ENCODE measurements at regions not wholly inside any gene's neighbourhood (a gene's known extent, or its start where the extent isn't known, plus 50 kb on each side); places are given as distances from the start of the nearest gene placed in this dataset.

DNA sequence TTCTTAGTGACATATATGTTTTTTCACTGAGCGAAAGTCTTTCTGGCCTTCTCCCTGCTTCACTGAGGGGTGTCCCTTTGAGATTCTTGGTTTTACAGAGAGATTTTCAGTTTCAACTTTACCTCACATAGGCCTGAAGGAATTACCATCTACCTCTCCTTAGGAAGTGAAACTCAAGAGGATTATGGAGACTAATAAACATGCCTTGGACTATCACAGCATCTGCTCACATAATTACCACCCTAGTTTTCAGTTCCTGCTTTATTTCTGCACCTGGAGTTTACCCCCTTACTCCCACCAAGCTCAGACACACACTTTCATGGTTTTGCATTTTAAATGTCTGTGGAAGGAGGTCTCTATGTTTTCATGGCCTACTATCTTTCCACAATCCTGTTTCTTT lies 118.3 kb upstream of the SCAF11 start:
- Mint-ChIP-seq H3K4me1 (peaks cover 10% of the 10 kb centered on the region), H3K36me3 (peaks cover 13% of the 10 kb centered on the region), H3K4me3 (no peak overlapping the region), H3K27ac (no peak overlapping the region), H3K27me3 (ENCODE audit: low read depth) (no peaks in the 10 kb centered on the region; the same call in 1 of the 2 replicates), H3K9me3 (peaks cover 31% of the 10 kb centered on the region)
- DNase-seq (ENCODE audit: low spot score): no peak
- CTCF ChIA-PET: no interaction called here
- POLR2A ChIA-PET: no interaction called here
- TF ChIP-seq CBFB (CRISPR knock-in tag; IDR thresholded peaks at IDR 0.05; ENCODE audit: low read depth) (no peak), ZNF219 (CRISPR knock-in tag; IDR thresholded peaks at IDR 0.05; ENCODE audit: borderline replicate concordance) (no peak), SOX15 (CRISPR knock-in tag; IDR thresholded peaks at IDR 0.05) (no peak), NFE2L1 (CRISPR knock-in tag; IDR thresholded peaks at IDR 0.05) (no peak), NFATC4 (CRISPR knock-in tag; IDR thresholded peaks at IDR 0.05) (no peak), GRHL2 (CRISPR knock-in tag; IDR thresholded peaks at IDR 0.05; ENCODE audit: insufficient replicate concordance, severe bottlenecking) (no peak), TEAD4 (CRISPR knock-in tag; IDR thresholded peaks at IDR 0.05) (no peak), ZNF138 (CRISPR knock-in tag; conservative IDR thresholded peaks at IDR 0.05) (no peak), TEAD1 (CRISPR knock-in tag; IDR thresholded peaks at IDR 0.05) (no peak)
- TF ChIP-seq, protein P1, sequence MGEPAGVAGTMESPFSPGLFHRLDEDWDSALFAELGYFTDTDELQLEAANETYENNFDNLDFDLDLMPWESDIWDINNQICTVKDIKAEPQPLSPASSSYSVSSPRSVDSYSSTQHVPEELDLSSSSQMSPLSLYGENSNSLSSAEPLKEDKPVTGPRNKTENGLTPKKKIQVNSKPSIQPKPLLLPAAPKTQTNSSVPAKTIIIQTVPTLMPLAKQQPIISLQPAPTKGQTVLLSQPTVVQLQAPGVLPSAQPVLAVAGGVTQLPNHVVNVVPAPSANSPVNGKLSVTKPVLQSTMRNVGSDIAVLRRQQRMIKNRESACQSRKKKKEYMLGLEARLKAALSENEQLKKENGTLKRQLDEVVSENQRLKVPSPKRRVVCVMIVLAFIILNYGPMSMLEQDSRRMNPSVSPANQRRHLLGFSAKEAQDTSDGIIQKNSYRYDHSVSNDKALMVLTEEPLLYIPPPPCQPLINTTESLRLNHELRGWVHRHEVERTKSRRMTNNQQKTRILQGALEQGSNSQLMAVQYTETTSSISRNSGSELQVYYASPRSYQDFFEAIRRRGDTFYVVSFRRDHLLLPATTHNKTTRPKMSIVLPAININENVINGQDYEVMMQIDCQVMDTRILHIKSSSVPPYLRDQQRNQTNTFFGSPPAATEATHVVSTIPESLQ (CRISPR knock-in tag; IDR thresholded peaks at IDR 0.05): no peak
- TF ChIP-seq, protein P2, sequence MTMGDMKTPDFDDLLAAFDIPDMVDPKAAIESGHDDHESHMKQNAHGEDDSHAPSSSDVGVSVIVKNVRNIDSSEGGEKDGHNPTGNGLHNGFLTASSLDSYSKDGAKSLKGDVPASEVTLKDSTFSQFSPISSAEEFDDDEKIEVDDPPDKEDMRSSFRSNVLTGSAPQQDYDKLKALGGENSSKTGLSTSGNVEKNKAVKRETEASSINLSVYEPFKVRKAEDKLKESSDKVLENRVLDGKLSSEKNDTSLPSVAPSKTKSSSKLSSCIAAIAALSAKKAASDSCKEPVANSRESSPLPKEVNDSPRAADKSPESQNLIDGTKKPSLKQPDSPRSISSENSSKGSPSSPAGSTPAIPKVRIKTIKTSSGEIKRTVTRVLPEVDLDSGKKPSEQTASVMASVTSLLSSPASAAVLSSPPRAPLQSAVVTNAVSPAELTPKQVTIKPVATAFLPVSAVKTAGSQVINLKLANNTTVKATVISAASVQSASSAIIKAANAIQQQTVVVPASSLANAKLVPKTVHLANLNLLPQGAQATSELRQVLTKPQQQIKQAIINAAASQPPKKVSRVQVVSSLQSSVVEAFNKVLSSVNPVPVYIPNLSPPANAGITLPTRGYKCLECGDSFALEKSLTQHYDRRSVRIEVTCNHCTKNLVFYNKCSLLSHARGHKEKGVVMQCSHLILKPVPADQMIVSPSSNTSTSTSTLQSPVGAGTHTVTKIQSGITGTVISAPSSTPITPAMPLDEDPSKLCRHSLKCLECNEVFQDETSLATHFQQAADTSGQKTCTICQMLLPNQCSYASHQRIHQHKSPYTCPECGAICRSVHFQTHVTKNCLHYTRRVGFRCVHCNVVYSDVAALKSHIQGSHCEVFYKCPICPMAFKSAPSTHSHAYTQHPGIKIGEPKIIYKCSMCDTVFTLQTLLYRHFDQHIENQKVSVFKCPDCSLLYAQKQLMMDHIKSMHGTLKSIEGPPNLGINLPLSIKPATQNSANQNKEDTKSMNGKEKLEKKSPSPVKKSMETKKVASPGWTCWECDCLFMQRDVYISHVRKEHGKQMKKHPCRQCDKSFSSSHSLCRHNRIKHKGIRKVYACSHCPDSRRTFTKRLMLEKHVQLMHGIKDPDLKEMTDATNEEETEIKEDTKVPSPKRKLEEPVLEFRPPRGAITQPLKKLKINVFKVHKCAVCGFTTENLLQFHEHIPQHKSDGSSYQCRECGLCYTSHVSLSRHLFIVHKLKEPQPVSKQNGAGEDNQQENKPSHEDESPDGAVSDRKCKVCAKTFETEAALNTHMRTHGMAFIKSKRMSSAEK (CRISPR knock-in tag; IDR thresholded peaks at IDR 0.05; ENCODE audit: borderline replicate concordance): no peak
- TF ChIP-seq, protein P3, sequence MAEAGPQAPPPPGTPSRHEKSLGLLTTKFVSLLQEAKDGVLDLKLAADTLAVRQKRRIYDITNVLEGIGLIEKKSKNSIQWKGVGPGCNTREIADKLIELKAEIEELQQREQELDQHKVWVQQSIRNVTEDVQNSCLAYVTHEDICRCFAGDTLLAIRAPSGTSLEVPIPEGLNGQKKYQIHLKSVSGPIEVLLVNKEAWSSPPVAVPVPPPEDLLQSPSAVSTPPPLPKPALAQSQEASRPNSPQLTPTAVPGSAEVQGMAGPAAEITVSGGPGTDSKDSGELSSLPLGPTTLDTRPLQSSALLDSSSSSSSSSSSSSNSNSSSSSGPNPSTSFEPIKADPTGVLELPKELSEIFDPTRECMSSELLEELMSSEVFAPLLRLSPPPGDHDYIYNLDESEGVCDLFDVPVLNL (CRISPR knock-in tag; IDR thresholded peaks at IDR 0.05; ENCODE audit: borderline replicate concordance, low read depth): no peak
- TF ChIP-seq, protein P4, sequence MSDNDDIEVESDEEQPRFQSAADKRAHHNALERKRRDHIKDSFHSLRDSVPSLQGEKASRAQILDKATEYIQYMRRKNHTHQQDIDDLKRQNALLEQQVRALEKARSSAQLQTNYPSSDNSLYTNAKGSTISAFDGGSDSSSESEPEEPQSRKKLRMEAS (CRISPR knock-in tag; IDR thresholded peaks at IDR 0.05): no peak
- TF ChIP-seq, protein P5, sequence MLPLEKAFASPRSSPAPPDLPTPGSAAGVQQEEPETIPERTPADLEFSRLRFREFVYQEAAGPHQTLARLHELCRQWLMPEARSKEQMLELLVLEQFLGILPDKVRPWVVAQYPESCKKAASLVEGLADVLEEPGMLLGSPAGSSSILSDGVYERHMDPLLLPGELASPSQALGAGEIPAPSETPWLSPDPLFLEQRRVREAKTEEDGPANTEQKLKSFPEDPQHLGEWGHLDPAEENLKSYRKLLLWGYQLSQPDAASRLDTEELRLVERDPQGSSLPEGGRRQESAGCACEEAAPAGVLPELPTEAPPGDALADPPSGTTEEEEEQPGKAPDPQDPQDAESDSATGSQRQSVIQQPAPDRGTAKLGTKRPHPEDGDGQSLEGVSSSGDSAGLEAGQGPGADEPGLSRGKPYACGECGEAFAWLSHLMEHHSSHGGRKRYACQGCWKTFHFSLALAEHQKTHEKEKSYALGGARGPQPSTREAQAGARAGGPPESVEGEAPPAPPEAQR (CRISPR knock-in tag; IDR thresholded peaks at IDR 0.05): no peak
- TF ChIP-seq, protein P6, sequence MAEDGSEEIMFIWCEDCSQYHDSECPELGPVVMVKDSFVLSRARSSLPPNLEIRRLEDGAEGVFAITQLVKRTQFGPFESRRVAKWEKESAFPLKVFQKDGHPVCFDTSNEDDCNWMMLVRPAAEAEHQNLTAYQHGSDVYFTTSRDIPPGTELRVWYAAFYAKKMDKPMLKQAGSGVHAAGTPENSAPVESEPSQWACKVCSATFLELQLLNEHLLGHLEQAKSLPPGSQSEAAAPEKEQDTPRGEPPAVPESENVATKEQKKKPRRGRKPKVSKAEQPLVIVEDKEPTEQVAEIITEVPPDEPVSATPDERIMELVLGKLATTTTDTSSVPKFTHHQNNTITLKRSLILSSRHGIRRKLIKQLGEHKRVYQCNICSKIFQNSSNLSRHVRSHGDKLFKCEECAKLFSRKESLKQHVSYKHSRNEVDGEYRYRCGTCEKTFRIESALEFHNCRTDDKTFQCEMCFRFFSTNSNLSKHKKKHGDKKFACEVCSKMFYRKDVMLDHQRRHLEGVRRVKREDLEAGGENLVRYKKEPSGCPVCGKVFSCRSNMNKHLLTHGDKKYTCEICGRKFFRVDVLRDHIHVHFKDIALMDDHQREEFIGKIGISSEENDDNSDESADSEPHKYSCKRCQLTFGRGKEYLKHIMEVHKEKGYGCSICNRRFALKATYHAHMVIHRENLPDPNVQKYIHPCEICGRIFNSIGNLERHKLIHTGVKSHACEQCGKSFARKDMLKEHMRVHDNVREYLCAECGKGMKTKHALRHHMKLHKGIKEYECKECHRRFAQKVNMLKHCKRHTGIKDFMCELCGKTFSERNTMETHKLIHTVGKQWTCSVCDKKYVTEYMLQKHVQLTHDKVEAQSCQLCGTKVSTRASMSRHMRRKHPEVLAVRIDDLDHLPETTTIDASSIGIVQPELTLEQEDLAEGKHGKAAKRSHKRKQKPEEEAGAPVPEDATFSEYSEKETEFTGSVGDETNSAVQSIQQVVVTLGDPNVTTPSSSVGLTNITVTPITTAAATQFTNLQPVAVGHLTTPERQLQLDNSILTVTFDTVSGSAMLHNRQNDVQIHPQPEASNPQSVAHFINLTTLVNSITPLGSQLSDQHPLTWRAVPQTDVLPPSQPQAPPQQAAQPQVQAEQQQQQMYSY (CRISPR knock-in tag; IDR thresholded peaks at IDR 0.05): no peak
- TF ChIP-seq, protein P7, sequence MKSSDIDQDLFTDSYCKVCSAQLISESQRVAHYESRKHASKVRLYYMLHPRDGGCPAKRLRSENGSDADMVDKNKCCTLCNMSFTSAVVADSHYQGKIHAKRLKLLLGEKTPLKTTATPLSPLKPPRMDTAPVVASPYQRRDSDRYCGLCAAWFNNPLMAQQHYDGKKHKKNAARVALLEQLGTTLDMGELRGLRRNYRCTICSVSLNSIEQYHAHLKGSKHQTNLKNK (CRISPR knock-in tag; IDR thresholded peaks at IDR 0.05): no peak
- TF ChIP-seq, protein P8, sequence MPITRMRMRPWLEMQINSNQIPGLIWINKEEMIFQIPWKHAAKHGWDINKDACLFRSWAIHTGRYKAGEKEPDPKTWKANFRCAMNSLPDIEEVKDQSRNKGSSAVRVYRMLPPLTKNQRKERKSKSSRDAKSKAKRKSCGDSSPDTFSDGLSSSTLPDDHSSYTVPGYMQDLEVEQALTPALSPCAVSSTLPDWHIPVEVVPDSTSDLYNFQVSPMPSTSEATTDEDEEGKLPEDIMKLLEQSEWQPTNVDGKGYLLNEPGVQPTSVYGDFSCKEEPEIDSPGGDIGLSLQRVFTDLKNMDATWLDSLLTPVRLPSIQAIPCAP (CRISPR knock-in tag; IDR thresholded peaks at IDR 0.05): no peak
- TF ChIP-seq, protein P9, sequence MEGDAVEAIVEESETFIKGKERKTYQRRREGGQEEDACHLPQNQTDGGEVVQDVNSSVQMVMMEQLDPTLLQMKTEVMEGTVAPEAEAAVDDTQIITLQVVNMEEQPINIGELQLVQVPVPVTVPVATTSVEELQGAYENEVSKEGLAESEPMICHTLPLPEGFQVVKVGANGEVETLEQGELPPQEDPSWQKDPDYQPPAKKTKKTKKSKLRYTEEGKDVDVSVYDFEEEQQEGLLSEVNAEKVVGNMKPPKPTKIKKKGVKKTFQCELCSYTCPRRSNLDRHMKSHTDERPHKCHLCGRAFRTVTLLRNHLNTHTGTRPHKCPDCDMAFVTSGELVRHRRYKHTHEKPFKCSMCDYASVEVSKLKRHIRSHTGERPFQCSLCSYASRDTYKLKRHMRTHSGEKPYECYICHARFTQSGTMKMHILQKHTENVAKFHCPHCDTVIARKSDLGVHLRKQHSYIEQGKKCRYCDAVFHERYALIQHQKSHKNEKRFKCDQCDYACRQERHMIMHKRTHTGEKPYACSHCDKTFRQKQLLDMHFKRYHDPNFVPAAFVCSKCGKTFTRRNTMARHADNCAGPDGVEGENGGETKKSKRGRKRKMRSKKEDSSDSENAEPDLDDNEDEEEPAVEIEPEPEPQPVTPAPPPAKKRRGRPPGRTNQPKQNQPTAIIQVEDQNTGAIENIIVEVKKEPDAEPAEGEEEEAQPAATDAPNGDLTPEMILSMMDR (IDR thresholded peaks at IDR 0.05): no peak
- TF ChIP-seq, protein P10, sequence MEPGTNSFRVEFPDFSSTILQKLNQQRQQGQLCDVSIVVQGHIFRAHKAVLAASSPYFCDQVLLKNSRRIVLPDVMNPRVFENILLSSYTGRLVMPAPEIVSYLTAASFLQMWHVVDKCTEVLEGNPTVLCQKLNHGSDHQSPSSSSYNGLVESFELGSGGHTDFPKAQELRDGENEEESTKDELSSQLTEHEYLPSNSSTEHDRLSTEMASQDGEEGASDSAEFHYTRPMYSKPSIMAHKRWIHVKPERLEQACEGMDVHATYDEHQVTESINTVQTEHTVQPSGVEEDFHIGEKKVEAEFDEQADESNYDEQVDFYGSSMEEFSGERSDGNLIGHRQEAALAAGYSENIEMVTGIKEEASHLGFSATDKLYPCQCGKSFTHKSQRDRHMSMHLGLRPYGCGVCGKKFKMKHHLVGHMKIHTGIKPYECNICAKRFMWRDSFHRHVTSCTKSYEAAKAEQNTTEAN (CRISPR knock-in tag; IDR thresholded peaks at IDR 0.05): no peak
- no peak for ATAC-seq
